Epithelial cell of proximal tubule (primary cell): ENCODE measurements at regions not wholly inside any gene's neighbourhood (a gene's known extent, or its start where the extent isn't known, plus 50 kb on each side); places are given as distances from the start of the nearest gene placed in this dataset.

Experiments used
- DNase-seq: peaks from one replicate; pipeline ENCODE4 v3.0.0-alpha.2; 2011; ENCODE audit warnings: low read depth
- H3K4me3 ChIP-seq: 2 replicates; pipeline ENCODE4 v1.5.1; 2011; ENCODE audit warnings: low read depth, mild to moderate bottlenecking, low read length
- CTCF ChIP-seq: conservative IDR thresholded peaks from 2 replicates; pipeline ENCODE4 v1.5.1; 2012; ENCODE audit warnings: low read depth, mild to moderate bottlenecking, low read length

DNA sequence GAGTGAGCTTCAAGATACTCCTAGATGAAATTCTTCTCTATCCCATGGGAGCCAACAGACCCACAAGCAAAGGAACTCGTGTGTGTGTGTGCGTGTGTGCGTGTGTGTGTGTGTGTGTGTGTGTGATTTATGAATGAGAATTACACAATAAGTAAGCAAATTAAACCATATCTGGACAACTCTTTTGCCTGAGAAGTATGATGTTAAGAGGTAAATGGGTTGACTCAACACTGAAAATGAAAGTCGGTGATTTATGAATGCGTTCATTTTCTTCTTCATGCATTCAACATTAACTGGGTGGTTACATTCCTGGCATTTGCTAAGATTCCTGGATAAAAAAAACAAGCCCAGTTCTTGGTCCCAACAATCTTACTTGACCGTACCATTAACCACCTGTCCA is 171.3 kb upstream of the ZNF462 start:
- no peak overlapping the region for H3K4me3 ChIP-seq
- TF ChIP-seq CTCF: no peak
- no peak for DNase-seq

DNA sequence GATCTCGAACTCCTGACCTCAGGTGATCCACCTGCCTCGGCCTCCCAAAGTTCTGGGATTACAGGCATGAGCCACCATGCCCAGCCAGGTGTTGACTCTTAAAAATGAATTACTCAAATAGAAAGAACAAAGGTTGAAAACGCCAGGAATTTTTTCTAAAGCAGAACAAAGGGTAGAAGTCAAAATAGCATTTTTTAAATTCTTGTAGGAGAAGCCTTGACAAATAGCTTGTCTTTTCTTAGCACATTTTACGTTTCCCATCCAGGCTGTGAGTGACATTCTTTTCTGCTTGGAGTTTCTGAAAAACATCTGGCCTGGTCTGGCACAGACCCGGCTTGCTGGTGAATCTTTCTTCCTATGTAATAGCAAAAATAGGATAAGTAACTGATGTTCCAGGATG is 169.4 kb upstream of the ZNF462 start:
- DNase-seq: no peak
- no peak overlapping the region for H3K4me3 ChIP-seq
- no peak for TF ChIP-seq CTCF

GRCh38 chr9:106696804-106697203 is 166.2 kb upstream of the ZNF462 start:
- no peak for DNase-seq
- TF ChIP-seq CTCF: no peak
- H3K4me3 ChIP-seq: no peak overlapping the region

DNA sequence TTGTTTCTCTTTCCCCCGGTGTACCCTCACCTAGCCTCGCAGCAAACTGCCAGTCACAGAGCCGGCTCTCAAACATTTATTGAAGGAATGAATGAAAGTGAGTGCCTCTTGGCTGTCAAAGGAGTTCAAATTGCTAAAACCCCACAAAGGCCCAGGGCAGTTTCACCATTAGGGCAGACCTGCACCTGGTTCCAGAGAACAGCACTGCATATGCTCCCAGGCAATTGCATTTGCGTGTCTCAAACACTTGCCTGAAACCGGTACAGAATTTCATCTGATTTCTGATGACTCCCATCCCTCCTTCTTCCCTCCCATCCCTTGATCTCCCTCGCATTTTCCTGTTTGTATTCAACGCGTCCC is 165.6 kb upstream of the ZNF462 start:
- H3K4me3 ChIP-seq: no peak overlapping the region
- DNase-seq: no peak
- TF ChIP-seq CTCF: no peak

DNA sequence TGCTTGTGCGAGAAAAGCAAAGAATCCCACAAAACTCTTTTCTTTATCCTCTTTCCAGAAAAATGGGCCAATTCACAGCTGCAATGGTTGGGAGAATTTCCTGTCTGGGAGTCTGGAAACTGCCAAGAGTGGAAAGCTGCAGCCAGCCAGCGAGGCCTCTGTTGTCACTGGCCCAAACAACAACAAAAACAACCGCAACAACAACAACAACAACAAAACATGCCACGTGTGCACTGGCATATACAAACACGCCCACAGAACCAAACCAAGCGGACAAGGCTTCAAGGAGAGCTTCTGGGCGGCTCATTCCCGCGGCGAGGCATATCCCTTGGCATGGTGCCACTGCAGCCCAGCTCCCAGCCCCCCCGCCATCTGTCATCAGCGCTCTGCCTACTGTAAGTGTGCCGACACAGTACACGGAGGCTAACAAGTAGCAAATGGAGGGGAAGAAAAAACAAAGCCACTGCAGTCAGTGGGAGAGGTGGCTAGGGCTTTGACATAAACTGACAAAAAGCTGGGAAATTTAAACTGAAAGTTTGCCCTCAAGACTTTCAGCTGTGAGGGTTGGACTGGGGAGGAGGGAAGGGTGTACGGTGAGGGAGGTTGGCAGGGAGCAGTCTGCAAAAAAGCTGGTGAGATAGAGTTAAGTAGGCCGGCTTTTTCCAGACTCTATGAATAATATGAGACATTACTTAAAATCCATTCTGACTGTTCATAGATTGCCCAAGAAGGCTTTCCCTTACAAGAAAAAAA is 165.0 kb upstream of the ZNF462 start:
- peak overlapping the region; percentile 52 for H3K4me3 ChIP-seq
- TF ChIP-seq CTCF: no peak
- DNase-seq: no peak

GRCh38 chr9:106700676-106701075 is 162.3 kb upstream of the ZNF462 start:
- no peak for DNase-seq
- no peak for TF ChIP-seq CTCF
- H3K4me3 ChIP-seq: no peak overlapping the region

DNA sequence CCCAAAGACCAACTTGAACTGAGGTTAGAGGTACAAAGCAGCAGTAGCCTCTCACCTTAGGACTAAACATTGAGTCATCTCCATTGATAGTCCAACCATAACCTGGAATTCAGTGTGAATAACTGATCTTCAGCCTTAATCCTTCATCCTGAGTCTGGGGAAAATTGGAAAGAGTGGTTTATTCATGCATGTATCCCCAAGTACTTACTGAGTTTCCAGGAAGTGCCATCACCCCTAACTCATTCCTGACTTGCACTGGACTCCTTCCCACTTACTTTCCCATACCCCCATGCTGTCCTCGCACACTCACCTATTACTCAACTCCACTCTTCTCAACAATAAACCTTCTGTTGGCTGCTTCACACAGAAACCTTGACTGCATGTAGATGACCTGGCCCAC is 161.4 kb upstream of the ZNF462 start:
- no peak overlapping the region for H3K4me3 ChIP-seq
- peak; percentile 60 for DNase-seq
- no peak for TF ChIP-seq CTCF
